Right renal pelvis (tissue), 4 donors: ENCODE measurements at regions not wholly inside any gene's neighbourhood (a gene's known extent, or its start where the extent isn't known, plus 50 kb on each side); places are given as distances from the start of the nearest gene placed in this dataset.
"Not testable (repeated sequence)": the region's sequence is repeated elsewhere in the genome, so short reads cannot be mapped to it uniquely, and the experiment has no call there.

Source experiments
- DNase-seq, 4 donors: peaks; one replicate each; pipeline ENCODE4 v3.0.0-alpha.2; 2013; ENCODE audit warnings: low read depth in 4 of 4, low spot score in 3 of 4, missing footprints in 1 of 4

- no peak for DNase-seq
These were observed 203.7 kb upstream of the NPVF start for GRCh38 chr7:25431956-25432450.

GRCh38 chr7:25432807-25433206 lies 204.5 kb upstream of the NPVF start:
- DNase-seq, result no peak

GRCh38 chr7:25436413-25436812 lies 208.1 kb upstream of the NPVF start:
- DNase-seq, result no peak

- no peak for DNase-seq
These were observed 209.0 kb upstream of the NPVF start for GRCh38 chr7:25437308-25437707.

GRCh38 chr7:25444991-25445390 lies 216.7 kb upstream of the NPVF start:
- DNase-seq, result no peak

GRCh38 chr7:25448301-25448700 lies 220.0 kb upstream of the NPVF start:
- no peak for DNase-seq

- DNase-seq, result no peak
These were observed 225.7 kb upstream of the NPVF start for GRCh38 chr7:25454020-25454419.

GRCh38 chr7:25454562-25455041 lies 226.3 kb upstream of the NPVF start:
- DNase-seq, result no peak

- DNase-seq, result no peak
These were observed 227.5 kb upstream of the NPVF start for GRCh38 chr7:25455683-25456251.

- DNase-seq, result no peak
These were observed 228.3 kb upstream of the NPVF start for GRCh38 chr7:25456467-25457171.

GRCh38 chr7:25459057-25459456 lies 230.8 kb upstream of the NPVF start:
- no peak for DNase-seq

- DNase-seq, result no peak
These were observed 232.1 kb upstream of the NPVF start for GRCh38 chr7:25460433-25460832.

GRCh38 chr7:25469669-25470068 lies 241.4 kb upstream of the NPVF start:
- no peak for DNase-seq

- no peak for DNase-seq
These were observed 248.7 kb upstream of the NPVF start for GRCh38 chr7:25476863-25477499.

GRCh38 chr7:25478221-25478620 lies 249.9 kb upstream of the NPVF start:
- not testable (repeated sequence) for DNase-seq

GRCh38 chr7:25478925-25479324 lies 250.6 kb upstream of the NPVF start:
- no peak for DNase-seq

- DNase-seq, result no peak
These were observed 253.6 kb upstream of the NPVF start for GRCh38 chr7:25481891-25482290.

- no peak for DNase-seq
These were observed 254.3 kb upstream of the NPVF start for GRCh38 chr7:25482631-25483030.

GRCh38 chr7:25485026-25485425 lies 256.7 kb upstream of the NPVF start:
- DNase-seq, result no peak

GRCh38 chr7:25486656-25487055 lies 258.4 kb upstream of the NPVF start:
- no peak for DNase-seq

- no peak for DNase-seq
These were observed 265.6 kb upstream of the NPVF start for GRCh38 chr7:25493805-25494366.

GRCh38 chr7:25494896-25495295 lies 266.6 kb upstream of the NPVF start:
- no peak for DNase-seq
